ENCODE measurements at regions not wholly inside any gene's neighbourhood (a gene's known extent, or its start where the extent isn't known, plus 50 kb on each side); places are given as distances from the start of the nearest gene placed in this dataset.
"Not testable (repeated sequence)": the region's sequence is repeated elsewhere in the genome, so short reads cannot be mapped to it uniquely, and the experiment has no call there.

DNA sequence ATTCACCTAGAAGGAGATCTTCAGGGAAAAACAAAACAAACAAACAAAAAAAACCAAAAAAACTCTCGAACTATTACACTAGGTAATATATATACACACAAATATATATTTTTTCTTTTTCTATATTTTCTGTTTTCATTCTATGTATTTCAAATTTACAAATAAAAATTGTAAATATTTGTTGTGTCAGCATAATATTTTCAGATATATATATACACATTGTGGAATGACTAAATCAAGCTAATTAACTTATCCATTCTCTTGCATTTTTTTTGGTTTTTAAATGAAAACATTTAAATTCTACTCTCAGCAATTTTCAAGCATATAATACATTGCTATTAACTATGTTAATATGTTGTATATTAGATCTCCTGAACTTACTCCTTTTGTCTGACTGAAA, 762.0 kb upstream of the PCDH10 start:
- no peak for DNase-seq (ENCODE audit: low spot score)
- TF ChIP-seq, protein P1, sequence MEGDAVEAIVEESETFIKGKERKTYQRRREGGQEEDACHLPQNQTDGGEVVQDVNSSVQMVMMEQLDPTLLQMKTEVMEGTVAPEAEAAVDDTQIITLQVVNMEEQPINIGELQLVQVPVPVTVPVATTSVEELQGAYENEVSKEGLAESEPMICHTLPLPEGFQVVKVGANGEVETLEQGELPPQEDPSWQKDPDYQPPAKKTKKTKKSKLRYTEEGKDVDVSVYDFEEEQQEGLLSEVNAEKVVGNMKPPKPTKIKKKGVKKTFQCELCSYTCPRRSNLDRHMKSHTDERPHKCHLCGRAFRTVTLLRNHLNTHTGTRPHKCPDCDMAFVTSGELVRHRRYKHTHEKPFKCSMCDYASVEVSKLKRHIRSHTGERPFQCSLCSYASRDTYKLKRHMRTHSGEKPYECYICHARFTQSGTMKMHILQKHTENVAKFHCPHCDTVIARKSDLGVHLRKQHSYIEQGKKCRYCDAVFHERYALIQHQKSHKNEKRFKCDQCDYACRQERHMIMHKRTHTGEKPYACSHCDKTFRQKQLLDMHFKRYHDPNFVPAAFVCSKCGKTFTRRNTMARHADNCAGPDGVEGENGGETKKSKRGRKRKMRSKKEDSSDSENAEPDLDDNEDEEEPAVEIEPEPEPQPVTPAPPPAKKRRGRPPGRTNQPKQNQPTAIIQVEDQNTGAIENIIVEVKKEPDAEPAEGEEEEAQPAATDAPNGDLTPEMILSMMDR (IDR thresholded peaks at IDR 0.05) = no peak
- no peak overlapping the region for H3K4me3 ChIP-seq
- no peak overlapping the region for H3K27ac ChIP-seq

DNA sequence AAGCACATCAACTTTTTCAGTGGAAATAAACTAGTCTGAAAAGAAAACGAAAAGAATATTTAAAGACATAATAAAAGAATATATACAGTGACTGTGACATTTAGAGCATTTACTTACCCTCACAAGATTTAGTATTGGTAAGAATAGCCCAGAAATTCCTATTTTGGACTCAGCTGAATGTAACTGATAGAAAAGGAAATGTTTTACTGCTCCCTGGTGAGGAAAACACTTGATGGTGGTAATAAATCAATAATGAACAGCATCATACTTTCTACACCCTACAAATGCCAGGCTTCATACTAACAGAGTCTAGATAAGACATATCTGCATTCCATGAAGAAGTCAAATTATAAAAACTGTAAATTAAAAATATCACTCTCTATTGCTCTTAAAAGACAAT, 753.5 kb upstream of the PCDH10 start:
- no peak for DNase-seq (ENCODE audit: low spot score)
- Histone ChIP-seq H3K27ac (no peak overlapping the region), H3K4me3 (no peak overlapping the region)
- TF ChIP-seq, protein P1 (IDR thresholded peaks at IDR 0.05) = no peak

DNA sequence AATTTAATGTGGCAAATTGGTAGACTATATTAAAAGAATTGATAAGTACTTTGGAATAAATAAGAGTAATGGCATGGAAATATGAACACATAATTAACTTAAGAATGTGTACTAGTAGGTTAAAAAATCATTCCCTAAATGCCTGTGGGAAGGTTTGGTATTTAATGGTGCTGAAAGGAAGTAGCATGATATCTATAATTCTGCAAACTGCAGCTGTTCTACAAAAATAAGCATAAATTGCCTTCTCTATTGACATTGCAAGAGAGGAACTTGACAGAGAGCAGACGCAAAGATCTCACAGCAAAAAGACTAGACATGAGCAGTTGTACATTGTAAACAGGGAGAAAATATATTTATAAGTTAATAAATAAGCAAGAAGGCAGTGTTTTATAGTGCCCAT, 752.5 kb upstream of the PCDH10 start:
- TF ChIP-seq, protein P1 (IDR thresholded peaks at IDR 0.05) = no peak
- no peak overlapping the region for H3K4me3 ChIP-seq
- no peak for DNase-seq (ENCODE audit: low spot score)
- no peak overlapping the region for H3K27ac ChIP-seq

DNA sequence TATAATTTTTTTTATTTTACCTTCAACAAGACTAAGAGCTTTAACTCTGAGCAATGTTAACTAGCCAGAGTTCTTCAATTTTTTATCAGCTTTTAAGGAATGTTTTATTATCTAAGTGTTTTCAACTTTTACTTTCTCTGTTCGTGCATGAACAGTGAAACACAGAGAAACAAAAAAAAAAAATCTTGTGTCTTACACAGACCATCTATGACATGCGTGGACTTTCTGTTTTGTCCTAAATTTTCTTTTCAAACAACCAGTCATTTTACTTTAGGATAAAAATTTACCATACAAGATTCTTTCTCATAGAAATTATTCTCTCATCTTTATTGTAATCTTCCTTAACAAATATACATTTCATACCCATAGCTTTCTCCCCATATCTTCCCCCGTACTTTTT, 731.9 kb upstream of the PCDH10 start:
- Histone ChIP-seq H3K27ac (no peak overlapping the region), H3K4me3 (no peak overlapping the region)
- no peak for DNase-seq (ENCODE audit: low spot score)
- TF ChIP-seq, protein P1 (IDR thresholded peaks at IDR 0.05) = no peak

DNA sequence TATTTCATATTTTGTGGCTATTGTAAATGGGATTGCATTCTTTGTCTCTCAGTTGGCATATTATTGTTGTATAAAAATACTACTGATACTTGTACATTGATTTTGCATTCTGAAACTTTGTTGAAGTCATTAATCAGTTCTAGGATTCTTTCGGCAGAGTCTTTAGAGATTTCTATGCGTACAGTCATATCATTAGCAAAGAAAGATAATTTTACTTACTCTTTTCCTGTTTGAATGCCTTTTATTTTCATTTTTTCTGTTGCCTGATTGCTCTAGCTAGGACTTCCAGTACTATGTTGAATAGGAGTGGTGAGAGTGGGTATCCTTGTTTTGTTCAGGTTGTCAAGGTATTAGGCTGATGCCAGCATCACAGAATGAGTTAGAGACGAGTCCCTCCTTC, 722.0 kb upstream of the PCDH10 start:
- Histone ChIP-seq H3K27ac (no peak overlapping the region), H3K4me3 (no peak overlapping the region)
- DNase-seq (ENCODE audit: low spot score) = no peak
- TF ChIP-seq, protein P1 (IDR thresholded peaks at IDR 0.05) = no peak

DNA sequence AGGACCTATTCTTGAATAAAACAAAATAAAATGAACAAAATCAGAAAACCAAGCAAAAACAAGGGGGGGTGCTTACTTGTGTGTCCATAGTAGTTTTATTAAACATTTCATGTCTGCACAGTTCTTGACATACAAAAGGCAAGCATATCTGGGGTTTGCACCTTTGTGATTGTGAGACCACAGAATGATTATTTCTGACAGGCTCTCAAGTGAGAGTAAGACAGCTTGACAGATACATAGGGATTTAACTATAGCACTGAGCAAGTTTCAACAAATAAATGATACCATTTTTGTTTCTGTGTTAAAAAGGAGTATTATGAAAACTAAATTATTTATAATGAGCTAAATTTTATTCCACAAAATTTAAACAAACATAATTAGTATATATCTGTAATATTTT, 712.0 kb upstream of the PCDH10 start:
- no peak for DNase-seq (ENCODE audit: low spot score)
- no peak overlapping the region for H3K4me3 ChIP-seq
- TF ChIP-seq, protein P1 (IDR thresholded peaks at IDR 0.05) = no peak
- H3K27ac ChIP-seq = no peak overlapping the region

DNA sequence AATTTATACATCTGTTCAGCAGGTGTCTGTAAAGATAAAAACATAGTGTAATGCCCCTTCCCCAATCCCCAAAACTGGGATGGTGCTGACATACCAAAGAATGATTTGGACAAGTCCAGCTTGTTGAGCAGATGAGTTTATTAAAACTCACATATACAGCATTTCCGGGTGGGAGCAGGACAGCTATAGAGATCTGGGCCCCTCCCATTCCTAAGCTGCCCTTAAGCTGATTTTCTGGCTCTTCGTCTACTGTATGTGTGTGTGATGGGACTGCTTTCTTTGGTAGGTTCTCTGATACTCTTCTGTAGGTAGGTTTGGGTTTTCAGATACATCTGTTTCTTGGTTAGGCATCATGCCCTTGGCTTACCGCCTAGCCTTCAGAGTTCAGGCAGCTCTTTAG, 703.7 kb upstream of the PCDH10 start:
- Histone ChIP-seq H3K4me3 (no peak overlapping the region), H3K27ac (no peak overlapping the region)
- no peak for DNase-seq (ENCODE audit: low spot score)
- TF ChIP-seq, protein P1 (IDR thresholded peaks at IDR 0.05) = no peak

DNA sequence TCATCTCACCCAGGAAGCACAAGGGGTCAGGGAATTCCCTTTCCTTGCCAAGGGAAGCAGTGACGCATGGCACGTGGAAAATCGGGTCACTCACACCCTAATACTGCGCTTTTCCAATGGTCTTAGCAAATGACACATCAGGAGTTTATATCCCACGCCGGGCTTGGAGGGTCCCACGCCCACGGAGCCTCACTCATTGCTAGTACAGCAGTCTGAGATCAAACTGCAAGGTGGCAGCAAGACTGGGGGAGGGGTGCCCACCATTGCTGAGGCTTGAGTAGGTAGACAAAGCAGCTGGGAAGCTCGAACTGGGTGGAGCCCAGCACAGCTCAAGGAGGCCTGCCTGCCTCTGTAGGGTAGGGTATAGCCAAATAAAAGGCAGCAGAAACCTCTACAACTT, 691.1 kb upstream of the PCDH10 start:
- not testable (repeated sequence) for H3K27ac ChIP-seq; DNase-seq (ENCODE audit: low spot score); H3K4me3 ChIP-seq

All from coronary artery (tissue), 2 donors.